Cardiac muscle cell (in vitro differentiated cells and primary cell): ENCODE measurements at regions not wholly inside any gene's neighbourhood (a gene's known extent, or its start where the extent isn't known, plus 50 kb on each side); places are given as distances from the start of the nearest gene placed in this dataset.

Experiments
- DNase-seq, 2 donors: peaks; one replicate each; pipeline versions ENCODE4 v3.0.0 to v3.0.0-alpha.2; 2010 to 2017; ENCODE audit warnings: low read depth in 1 of 2, low spot score in 1 of 2
- H3K27ac ChIP-seq: fragments of 200-600 bp; sonication (generic); 2 replicates; pipeline ENCODE4 v1.5.1; 2016
- H3K27me3 ChIP-seq: fragments of 200-600 bp; sonication (generic); 2 replicates; pipeline ENCODE4 v1.6.0; 2016; ENCODE audit warnings: control low read depth
- H3K36me3 ChIP-seq: fragments of 200-600 bp; sonication (generic); 2 replicates; pipeline ENCODE4 v1.5.1; 2016; ENCODE audit warnings: control low read depth
- H3K4me1 ChIP-seq: fragments of 200-600 bp; sonication (generic); 2 replicates; pipeline ENCODE4 v1.8.1; 2017; ENCODE audit warnings: low read depth, mild to moderate bottlenecking, mixed run types
- H3K4me3 ChIP-seq: fragments of 200-600 bp; sonication (generic); 2 replicates; pipeline ENCODE4 v1.5.1; 2016; ENCODE audit warnings: mild to moderate bottlenecking
- H3K9me3 ChIP-seq: fragments of 200-600 bp; sonication (generic); 2 replicates; pipeline ENCODE4 v1.5.1; 2017; ENCODE audit warnings: low read depth, mild to moderate bottlenecking, control low read depth
- CTCF ChIP-seq: IDR thresholded peaks from 2 replicates; pipeline ENCODE4 v1.5.1; 2012; ENCODE audit warnings: low read depth, mild to moderate bottlenecking, low read length

- peak overlapping the region; percentile 58 for H3K27ac ChIP-seq
- no peak for TF ChIP-seq CTCF
- peaks cover 48% of the 10 kb centered on the region for H3K4me1 ChIP-seq
- no peaks in the 10 kb centered on the region for H3K27me3 ChIP-seq
- DNase-seq: peak in 1 of 2 donors; percentile 63
- H3K36me3 ChIP-seq: no peaks in the 10 kb centered on the region
- H3K9me3 ChIP-seq: no peaks in the 10 kb centered on the region
- no peak overlapping the region for H3K4me3 ChIP-seq
Observed at GRCh38 chr11:105226766-105227165, 87.2 kb upstream of the CARD18 start.

- TF ChIP-seq CTCF: no peak
- no peak for DNase-seq
- H3K9me3 ChIP-seq: no peaks in the 10 kb centered on the region
- no peaks in the 10 kb centered on the region for H3K27me3 ChIP-seq
- peaks cover 46% of the 10 kb centered on the region for H3K4me1 ChIP-seq
- no peaks in the 10 kb centered on the region for H3K36me3 ChIP-seq
- H3K4me3 ChIP-seq: no peak overlapping the region
- H3K27ac ChIP-seq: peak overlapping the region; percentile 58
Observed at GRCh38 chr11:105226091-105226490, 86.5 kb upstream of the CARD18 start.

- Histone ChIP-seq H3K27ac (no peak overlapping the region), H3K27me3 (no peaks in the 10 kb centered on the region), H3K4me3 (no peak overlapping the region), H3K4me1 (peaks cover 32% of the 10 kb centered on the region), H3K36me3 (no peaks in the 10 kb centered on the region), H3K9me3 (no peaks in the 10 kb centered on the region)
- no peak for TF ChIP-seq CTCF
- DNase-seq: no peak
Observed at GRCh38 chr11:105224482-105225253, 85.1 kb upstream of the CARD18 start.

GRCh38 chr11:105220121-105220520 is 80.6 kb upstream of the CARD18 start:
- no peak for TF ChIP-seq CTCF
- Histone ChIP-seq H3K9me3 (no peaks in the 10 kb centered on the region), H3K27ac (no peak overlapping the region), H3K4me1 (no peaks in the 10 kb centered on the region), H3K36me3 (no peaks in the 10 kb centered on the region), H3K27me3 (no peaks in the 10 kb centered on the region), H3K4me3 (no peak overlapping the region)
- DNase-seq: no peak

- TF ChIP-seq CTCF: no peak
- Histone ChIP-seq H3K27me3 (no peaks in the 10 kb centered on the region), H3K4me1 (no peaks in the 10 kb centered on the region), H3K36me3 (no peaks in the 10 kb centered on the region), H3K4me3 (no peak overlapping the region), H3K9me3 (no peaks in the 10 kb centered on the region), H3K27ac (no peak overlapping the region)
- no peak for DNase-seq
Observed at GRCh38 chr11:105219670-105220069, 80.1 kb upstream of the CARD18 start.

GRCh38 chr11:105219269-105219668 is 79.7 kb upstream of the CARD18 start:
- Histone ChIP-seq H3K27ac (no peak overlapping the region), H3K4me3 (no peak overlapping the region), H3K36me3 (no peaks in the 10 kb centered on the region), H3K27me3 (no peaks in the 10 kb centered on the region), H3K9me3 (no peaks in the 10 kb centered on the region), H3K4me1 (no peaks in the 10 kb centered on the region)
- no peak for TF ChIP-seq CTCF
- no peak for DNase-seq
